ENCODE measurements at regions not wholly inside any gene's neighbourhood (a gene's known extent, or its start where the extent isn't known, plus 50 kb on each side); places are given as distances from the start of the nearest gene placed in this dataset.

DNA sequence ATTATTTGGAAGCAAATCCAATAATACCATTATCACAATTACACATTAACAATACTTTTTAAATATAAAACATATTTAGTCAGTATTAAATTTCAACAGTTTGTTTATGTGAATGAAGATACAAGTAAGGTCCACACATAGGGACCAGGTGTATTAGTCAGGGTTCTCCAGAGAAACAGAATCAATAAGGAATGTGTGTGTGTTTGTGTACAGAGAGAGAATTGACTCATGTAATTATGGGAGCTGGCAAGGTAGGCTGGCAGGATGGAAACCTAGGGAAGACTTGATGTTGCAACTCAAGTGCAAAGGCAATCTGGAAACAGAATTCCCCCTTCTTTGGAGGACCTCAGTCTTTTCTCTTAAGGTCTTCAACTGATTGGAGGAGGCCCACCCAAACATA lies 123.2 kb upstream of the OTX2 start:
- H3K4me1 ChIP-seq (ENCODE audit: control insufficient read depth, insufficient read depth, low read length), result no peaks in the 10 kb centered on the region
- ATAC-seq (no peak), DNase-seq (ENCODE audit: low read depth, low spot score) (no peak)
- ChIA-PET POLR2A (no interaction called here), CTCF (no interaction called here)
- in situ Hi-C loops (cut with HindIII; ENCODE audit: low pct_unique_long_range_greater_than_20kb, low sequenced_read_pairs) (no loop called here), intact Hi-C loops (cut with micrococcal nuclease; ENCODE audit: unreplicated experiment) (no loop called here)
- H3K4me3 ChIP-seq (ENCODE audit: low read depth in 2 of 2, low read length in 2 of 2), result no peak overlapping the region
- no peaks in the 10 kb centered on the region for H3K36me3 ChIP-seq (ENCODE audit: control insufficient read depth, insufficient read depth, low read length)
- no peak overlapping the region for H3K27ac ChIP-seq (ENCODE audit: low read length)
- no TSS peak for BruUV-seq (replicated peaks)
- no peaks in the 10 kb centered on the region for H3K27me3 ChIP-seq (ENCODE audit: control insufficient read depth, insufficient read depth, low read length)
- H3K9me3 ChIP-seq (ENCODE audit: control insufficient read depth, insufficient read depth, low read depth, low read length), result no peaks in the 10 kb centered on the region
- TF ChIP-seq TCF7L2 (IDR thresholded peaks at IDR 0.05; ENCODE audit: low read depth, low read length), result no peak
- TF ChIP-seq, protein P1, sequence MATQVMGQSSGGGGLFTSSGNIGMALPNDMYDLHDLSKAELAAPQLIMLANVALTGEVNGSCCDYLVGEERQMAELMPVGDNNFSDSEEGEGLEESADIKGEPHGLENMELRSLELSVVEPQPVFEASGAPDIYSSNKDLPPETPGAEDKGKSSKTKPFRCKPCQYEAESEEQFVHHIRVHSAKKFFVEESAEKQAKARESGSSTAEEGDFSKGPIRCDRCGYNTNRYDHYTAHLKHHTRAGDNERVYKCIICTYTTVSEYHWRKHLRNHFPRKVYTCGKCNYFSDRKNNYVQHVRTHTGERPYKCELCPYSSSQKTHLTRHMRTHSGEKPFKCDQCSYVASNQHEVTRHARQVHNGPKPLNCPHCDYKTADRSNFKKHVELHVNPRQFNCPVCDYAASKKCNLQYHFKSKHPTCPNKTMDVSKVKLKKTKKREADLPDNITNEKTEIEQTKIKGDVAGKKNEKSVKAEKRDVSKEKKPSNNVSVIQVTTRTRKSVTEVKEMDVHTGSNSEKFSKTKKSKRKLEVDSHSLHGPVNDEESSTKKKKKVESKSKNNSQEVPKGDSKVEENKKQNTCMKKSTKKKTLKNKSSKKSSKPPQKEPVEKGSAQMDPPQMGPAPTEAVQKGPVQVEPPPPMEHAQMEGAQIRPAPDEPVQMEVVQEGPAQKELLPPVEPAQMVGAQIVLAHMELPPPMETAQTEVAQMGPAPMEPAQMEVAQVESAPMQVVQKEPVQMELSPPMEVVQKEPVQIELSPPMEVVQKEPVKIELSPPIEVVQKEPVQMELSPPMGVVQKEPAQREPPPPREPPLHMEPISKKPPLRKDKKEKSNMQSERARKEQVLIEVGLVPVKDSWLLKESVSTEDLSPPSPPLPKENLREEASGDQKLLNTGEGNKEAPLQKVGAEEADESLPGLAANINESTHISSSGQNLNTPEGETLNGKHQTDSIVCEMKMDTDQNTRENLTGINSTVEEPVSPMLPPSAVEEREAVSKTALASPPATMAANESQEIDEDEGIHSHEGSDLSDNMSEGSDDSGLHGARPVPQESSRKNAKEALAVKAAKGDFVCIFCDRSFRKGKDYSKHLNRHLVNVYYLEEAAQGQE (IDR thresholded peaks at IDR 0.05; ENCODE audit: insufficient read depth in 1 of 2, low read depth in 2 of 2, low read length in 1 of 2), result no peak

- H3K9me3 ChIP-seq (ENCODE audit: control insufficient read depth, insufficient read depth, low read depth, low read length), result no peaks in the 10 kb centered on the region
- no peak overlapping the region for H3K4me3 ChIP-seq (ENCODE audit: low read depth in 2 of 2, low read length in 2 of 2)
- H3K36me3 ChIP-seq (ENCODE audit: control insufficient read depth, insufficient read depth, low read length), result no peaks in the 10 kb centered on the region
- ATAC-seq (no peak), DNase-seq (ENCODE audit: low read depth, low spot score) (no peak)
- TF ChIP-seq POLR2AphosphoS5 (IDR thresholded peaks at IDR 0.05; ENCODE audit: low read depth, low read length) (no peak), SIN3A (IDR thresholded peaks at IDR 0.05; ENCODE audit: borderline replicate concordance, insufficient read depth, low read depth, low read length) (no peak)
- TF ChIP-seq, protein P2, sequence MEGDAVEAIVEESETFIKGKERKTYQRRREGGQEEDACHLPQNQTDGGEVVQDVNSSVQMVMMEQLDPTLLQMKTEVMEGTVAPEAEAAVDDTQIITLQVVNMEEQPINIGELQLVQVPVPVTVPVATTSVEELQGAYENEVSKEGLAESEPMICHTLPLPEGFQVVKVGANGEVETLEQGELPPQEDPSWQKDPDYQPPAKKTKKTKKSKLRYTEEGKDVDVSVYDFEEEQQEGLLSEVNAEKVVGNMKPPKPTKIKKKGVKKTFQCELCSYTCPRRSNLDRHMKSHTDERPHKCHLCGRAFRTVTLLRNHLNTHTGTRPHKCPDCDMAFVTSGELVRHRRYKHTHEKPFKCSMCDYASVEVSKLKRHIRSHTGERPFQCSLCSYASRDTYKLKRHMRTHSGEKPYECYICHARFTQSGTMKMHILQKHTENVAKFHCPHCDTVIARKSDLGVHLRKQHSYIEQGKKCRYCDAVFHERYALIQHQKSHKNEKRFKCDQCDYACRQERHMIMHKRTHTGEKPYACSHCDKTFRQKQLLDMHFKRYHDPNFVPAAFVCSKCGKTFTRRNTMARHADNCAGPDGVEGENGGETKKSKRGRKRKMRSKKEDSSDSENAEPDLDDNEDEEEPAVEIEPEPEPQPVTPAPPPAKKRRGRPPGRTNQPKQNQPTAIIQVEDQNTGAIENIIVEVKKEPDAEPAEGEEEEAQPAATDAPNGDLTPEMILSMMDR (IDR thresholded peaks at IDR 0.05), result no peak
- intact Hi-C loops (cut with micrococcal nuclease; ENCODE audit: unreplicated experiment) (no loop called here), in situ Hi-C loops (cut with HindIII; ENCODE audit: low pct_unique_long_range_greater_than_20kb, low sequenced_read_pairs) (no loop called here)
- no peaks in the 10 kb centered on the region for H3K4me1 ChIP-seq (ENCODE audit: control insufficient read depth, insufficient read depth, low read length)
- H3K27ac ChIP-seq (ENCODE audit: low read length), result no peak overlapping the region
- BruUV-seq (replicated peaks), result no TSS peak
- ChIA-PET POLR2A (no interaction called here), CTCF (no interaction called here)
- no peaks in the 10 kb centered on the region for H3K27me3 ChIP-seq (ENCODE audit: control insufficient read depth, insufficient read depth, low read length)
Observed at GRCh38 chr14:56918849-56919574, 108.7 kb upstream of the OTX2 start.

- BruUV-seq (replicated peaks), result no TSS peak
- H3K27me3 ChIP-seq (ENCODE audit: control insufficient read depth, insufficient read depth, low read length), result no peaks in the 10 kb centered on the region; the same call in 1 of the 2 replicates
- no peak for TF ChIP-seq POLR2AphosphoS5 (IDR thresholded peaks at IDR 0.05; ENCODE audit: low read depth, low read length)
- TF ChIP-seq, protein P1 (IDR thresholded peaks at IDR 0.05; ENCODE audit: insufficient read depth in 1 of 2, low read depth in 2 of 2, low read length in 1 of 2), result no peak
- no peak for TF ChIP-seq SIN3A (IDR thresholded peaks at IDR 0.05; ENCODE audit: borderline replicate concordance, insufficient read depth, low read depth, low read length)
- TF ChIP-seq, protein P2 (IDR thresholded peaks at IDR 0.05), result no peak
- no peak for TF ChIP-seq TCF7L2 (IDR thresholded peaks at IDR 0.05; ENCODE audit: low read depth, low read length)
- no peak overlapping the region for H3K4me3 ChIP-seq (ENCODE audit: low read depth in 2 of 2, low read length in 2 of 2)
- in situ Hi-C loops (cut with HindIII; ENCODE audit: low pct_unique_long_range_greater_than_20kb, low sequenced_read_pairs), result no loop called here
- ATAC-seq (no peak), DNase-seq (ENCODE audit: low read depth, low spot score) (no peak)
- POLR2A ChIA-PET, result no interaction called here
- intact Hi-C loops (cut with micrococcal nuclease; ENCODE audit: unreplicated experiment), result no loop called here
- CTCF ChIA-PET, result interaction anchor here (0.5 kb wide), 1 partner anchor 358 kb away, joined by 4 read pairs; no protein-coding TSS in a partner anchor
- H3K9me3 ChIP-seq (ENCODE audit: control insufficient read depth, insufficient read depth, low read depth, low read length), result no peaks in the 10 kb centered on the region
- no peak overlapping the region for H3K27ac ChIP-seq (ENCODE audit: low read length)
- no peaks in the 10 kb centered on the region for H3K36me3 ChIP-seq (ENCODE audit: control insufficient read depth, insufficient read depth, low read length)
- no peaks in the 10 kb centered on the region for H3K4me1 ChIP-seq (ENCODE audit: control insufficient read depth, insufficient read depth, low read length)
Observed at GRCh38 chr14:56905282-56905681, 95.0 kb upstream of the OTX2 start.
